Renal cortex interstitium (tissue), 11 donors: ENCODE measurements at regions not wholly inside any gene's neighbourhood (a gene's known extent, or its start where the extent isn't known, plus 50 kb on each side); places are given as distances from the start of the nearest gene placed in this dataset.
"Not testable (repeated sequence)": the region's sequence is repeated elsewhere in the genome, so short reads cannot be mapped to it uniquely, and the experiment has no call there.

Source experiments
- DNase-seq, 11 donors: peaks; one replicate each; pipeline ENCODE4 v3.0.0-alpha.2; 2013; ENCODE audit warnings: low read depth in 9 of 11, low spot score in 4 of 11; ENCODE audit errors: extremely low read depth in 1 of 11

- DNase-seq: no peak
Observed at GRCh38 chr5:75002271-75002670, 50.1 kb downstream of the GCNT4 start.

- no peak for DNase-seq
Observed at GRCh38 chr5:74995926-74996325, 56.4 kb downstream of the GCNT4 start.

DNA sequence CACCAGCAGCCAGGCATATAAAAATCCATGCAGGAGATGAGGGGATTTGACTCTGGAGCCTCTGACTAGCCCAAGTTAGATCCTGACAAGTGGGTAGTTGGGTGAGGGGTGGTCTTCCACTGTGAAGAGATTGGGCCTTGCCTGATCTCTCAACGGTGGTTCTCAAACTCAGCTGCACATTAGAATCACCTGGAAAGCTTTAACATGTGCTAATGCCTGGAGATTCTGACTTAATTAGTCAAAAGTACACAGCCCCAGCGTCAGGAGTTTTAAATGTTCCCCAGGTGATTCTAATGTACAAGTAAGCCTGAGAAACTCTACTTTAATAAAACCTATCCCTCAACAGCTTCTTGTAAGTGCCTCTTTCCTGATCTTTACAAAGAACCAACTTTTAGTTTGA lies 57.5 kb downstream of the GCNT4 start:
- DNase-seq: no peak

- no peak for DNase-seq
Observed at GRCh38 chr5:74993743-74994142, 58.6 kb downstream of the GCNT4 start.

DNA sequence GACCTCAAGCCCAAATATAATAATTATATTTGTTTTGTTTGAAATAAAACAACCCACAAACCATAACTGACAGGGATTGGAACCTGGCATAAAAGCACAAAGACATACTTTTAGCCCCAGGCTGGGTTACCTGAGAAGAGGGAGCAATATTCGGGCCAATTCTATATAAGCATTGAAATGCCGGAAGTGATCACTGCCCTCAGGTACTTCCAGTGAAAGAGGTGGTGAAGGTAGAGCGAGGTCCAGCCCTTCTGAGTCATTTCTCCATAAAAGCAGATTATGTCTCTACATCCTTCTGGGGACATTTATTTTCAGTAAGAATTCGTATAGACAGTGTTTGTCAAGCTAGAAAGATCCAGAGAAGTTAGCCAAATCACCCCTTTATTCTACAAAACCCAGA lies 59.6 kb downstream of the GCNT4 start:
- no peak for DNase-seq

GRCh38 chr5:74991522-74991921 lies 60.8 kb downstream of the GCNT4 start:
- no peak for DNase-seq

DNA sequence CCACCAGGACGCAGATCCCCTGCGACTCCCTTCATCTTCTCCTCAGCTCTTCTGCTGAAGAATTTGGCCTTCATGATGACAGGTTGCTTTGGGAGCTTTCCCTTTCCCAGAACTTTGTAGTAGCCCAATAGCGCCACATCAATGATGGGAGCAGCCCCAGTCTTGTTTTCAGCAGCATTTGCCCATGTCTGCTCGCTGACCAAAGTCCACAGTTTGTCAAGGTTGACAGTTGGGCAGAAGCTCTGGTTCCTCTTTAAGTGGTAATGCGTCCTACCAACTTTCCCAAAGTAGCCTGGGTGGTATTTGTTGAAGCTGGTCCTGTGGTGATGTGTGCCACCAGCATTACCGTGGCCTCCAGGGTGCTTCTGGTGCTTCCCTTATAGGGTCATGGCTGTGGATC lies 62.2 kb downstream of the GCNT4 start:
- no peak for DNase-seq

- DNase-seq: no peak
Observed at GRCh38 chr5:74988273-74988983, 63.9 kb downstream of the GCNT4 start.

GRCh38 chr5:74978345-74978744 lies 74.0 kb downstream of the GCNT4 start:
- DNase-seq: no peak

DNA sequence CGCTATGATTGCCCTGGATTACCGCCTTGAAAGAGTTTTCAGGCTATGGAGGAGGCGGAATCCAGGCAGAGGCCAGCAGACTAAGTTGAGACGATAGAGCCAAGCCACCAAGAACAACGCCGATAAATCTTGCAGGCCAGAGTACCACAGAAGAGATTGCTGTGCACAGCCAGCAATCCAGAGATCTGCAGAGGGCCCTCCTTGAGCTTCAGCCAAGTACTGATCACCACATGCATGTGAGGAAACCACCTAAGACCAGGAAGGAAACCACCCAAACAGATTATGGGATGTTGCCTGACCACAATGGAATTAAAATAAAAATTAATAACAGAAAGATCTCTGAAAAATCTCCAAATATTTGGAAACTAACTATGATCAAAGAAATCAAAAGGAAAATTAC lies 74.9 kb downstream of the GCNT4 start:
- DNase-seq: no peak

GRCh38 chr5:74976651-74977050 lies 75.7 kb downstream of the GCNT4 start:
- no peak for DNase-seq

GRCh38 chr5:74975582-74975981 lies 76.8 kb downstream of the GCNT4 start:
- no peak for DNase-seq

GRCh38 chr5:74974451-74975091 lies 77.8 kb downstream of the GCNT4 start:
- DNase-seq: no peak

DNA sequence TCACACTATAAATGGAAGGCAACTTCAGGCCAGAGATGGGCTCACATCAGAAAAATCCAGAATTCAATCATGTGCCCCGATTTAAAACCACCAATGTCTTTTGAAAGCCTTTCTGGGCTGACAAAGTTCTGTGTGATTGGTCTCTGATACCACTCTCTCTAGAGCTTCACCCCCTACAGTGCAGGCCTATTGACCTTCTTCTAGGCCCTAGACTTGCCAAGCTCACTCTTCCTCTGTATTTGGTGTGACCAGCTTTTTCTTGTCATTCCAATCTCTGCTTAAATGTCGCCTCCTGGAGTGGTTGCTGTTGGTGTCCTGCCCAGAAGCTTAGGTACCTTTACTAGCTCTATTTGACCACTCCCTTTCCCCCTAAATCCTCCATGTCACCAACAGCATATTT lies 78.7 kb downstream of the GCNT4 start:
- DNase-seq: no peak

DNA sequence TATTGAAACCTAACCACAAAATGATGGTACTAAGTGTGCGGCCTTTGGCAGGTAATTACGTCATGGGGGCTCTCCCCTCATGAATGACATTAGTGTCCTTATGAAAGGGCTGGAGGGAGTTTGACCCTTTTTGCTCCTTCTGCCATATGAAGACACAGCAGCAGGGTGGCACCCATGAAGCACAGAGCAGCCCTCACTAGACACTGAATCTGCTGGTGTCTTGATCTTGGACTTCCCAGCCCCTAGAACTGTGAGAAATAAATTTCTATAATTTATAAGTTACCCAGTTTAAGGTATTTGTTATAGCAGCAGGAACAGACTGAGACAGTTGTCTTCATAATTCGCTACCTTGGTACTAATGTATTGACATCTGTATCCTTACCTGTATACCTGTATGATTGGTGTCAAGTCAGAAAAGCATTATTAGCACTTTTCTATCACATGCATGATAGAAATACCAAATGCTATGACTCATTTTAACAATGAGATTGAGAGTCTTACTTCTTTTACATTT lies 80.4 kb downstream of the GCNT4 start:
- DNase-seq: no peak

GRCh38 chr5:74970891-74971290 lies 81.5 kb downstream of the GCNT4 start:
- DNase-seq: not testable (repeated sequence)

DNA sequence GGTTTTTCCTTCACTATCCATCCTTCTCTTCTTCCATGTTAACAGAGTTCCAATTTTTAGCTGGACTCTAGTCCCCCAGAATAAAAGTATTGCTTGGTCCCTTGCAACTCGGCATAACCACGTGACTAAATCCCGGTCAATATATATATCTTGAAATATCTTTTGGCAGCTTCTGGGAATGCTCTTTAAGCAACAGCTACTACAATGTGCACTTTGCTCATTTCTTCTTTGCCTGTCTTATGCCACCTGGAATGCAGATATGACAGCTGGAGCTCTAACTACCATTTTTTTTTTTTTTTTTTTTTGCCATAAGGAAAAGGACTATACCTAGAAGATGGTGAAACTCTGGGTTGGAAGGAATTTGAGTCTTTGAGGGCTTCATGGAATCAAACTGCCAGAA lies 82.6 kb downstream of the GCNT4 start:
- DNase-seq: no peak

- DNase-seq: no peak
Observed at GRCh38 chr5:74966141-74967026, 86.0 kb downstream of the GCNT4 start.

DNA sequence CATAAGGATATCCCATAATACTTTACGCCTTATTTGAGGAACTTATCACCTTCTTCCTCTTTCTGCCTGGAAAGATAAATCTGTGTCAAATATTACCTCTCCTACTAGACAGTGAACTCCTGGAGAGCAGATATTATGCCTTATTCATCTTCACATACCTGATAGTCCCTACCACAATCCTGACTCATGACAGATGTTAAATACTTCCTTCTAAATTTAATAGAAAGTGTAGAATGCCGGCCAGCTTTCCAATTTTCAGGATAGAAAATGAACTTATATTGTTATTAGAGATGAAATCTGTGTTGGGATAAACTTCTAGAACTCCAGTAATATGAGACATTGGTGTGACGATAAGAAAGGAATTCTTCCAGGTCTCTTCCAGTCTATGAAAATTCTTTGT lies 89.0 kb downstream of the GCNT4 start:
- no peak for DNase-seq

DNA sequence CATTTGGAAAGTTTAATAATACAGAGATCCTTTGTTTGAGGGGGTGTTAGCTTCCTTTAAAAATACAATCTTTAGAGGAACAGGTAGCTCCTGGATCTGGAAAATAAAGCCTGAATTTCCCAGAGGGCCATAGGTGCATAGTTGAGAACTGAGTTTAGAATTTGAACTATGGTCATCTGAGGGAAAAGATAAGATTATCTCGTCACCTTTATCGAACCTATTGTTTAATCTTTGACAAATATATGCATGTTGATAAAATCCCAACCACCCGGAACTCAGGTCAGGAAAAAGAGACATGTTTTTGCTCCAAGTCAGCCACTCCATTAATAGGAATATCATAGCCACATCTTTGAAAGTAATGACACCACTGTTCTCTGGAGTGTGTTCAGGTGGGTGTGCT lies 91.7 kb upstream of the FAM169A start:
- DNase-seq: no peak
